Right atrium auricular region (tissue), 2 donors: ENCODE measurements at regions not wholly inside any gene's neighbourhood (a gene's known extent, or its start where the extent isn't known, plus 50 kb on each side); places are given as distances from the start of the nearest gene placed in this dataset.

Experiments
- DNase-seq: peaks from one replicate; pipeline ENCODE4 v3.0.0-alpha.2; 2019; ENCODE audit warnings: low spot score
- H3K27ac ChIP-seq, 2 donors: fragments of 200-600 bp; sonication (generic); 1 replicate in 1 of 2; 2 replicates in 1 of 2; pipeline ENCODE4 v1.5.1; 2016 to 2019
- H3K27me3 ChIP-seq, 2 donors: fragments of 200-600 bp; sonication (generic); one replicate each; pipeline versions ENCODE4 v1.5.1 to v1.6.0; 2017 to 2019
- H3K36me3 ChIP-seq: fragments of 200-600 bp; sonication (generic); one replicate; pipeline ENCODE4 v1.5.1; 2016
- H3K4me1 ChIP-seq, 2 donors: fragments of 200-600 bp; sonication (generic); one replicate each; pipeline versions ENCODE4 v1.5.1 to v1.6.0; 2017 to 2019
- H3K4me3 ChIP-seq, 2 donors: fragments of 200-600 bp; sonication (generic); 1 replicate in 1 of 2; 2 replicates in 1 of 2; pipeline ENCODE4 v1.5.1; 2017 to 2019; ENCODE audit warnings: mild to moderate bottlenecking in 1 of 2, moderate library complexity in 1 of 2
- H3K9me3 ChIP-seq, 2 donors: fragments of 200-600 bp; sonication (generic); one replicate each; pipeline ENCODE4 v1.5.1; 2019
- CTCF ChIP-seq, 2 donors: fragments of 200-600 bp; sonication (generic); IDR thresholded peaks; one replicate each; pipeline ENCODE4 v1.5.1; 2019; ENCODE audit warnings: antibody characterized with exemption in 2 of 2

GRCh38 chr7:81648716-81649115 is 121.1 kb downstream of the HGF start:
- no peaks in the 10 kb centered on the region for H3K27me3 ChIP-seq
- H3K27ac ChIP-seq, result no peak overlapping the region
- DNase-seq, result no peak
- TF ChIP-seq CTCF (IDR thresholded peaks at IDR 0.05), result no peak
- no peaks in the 10 kb centered on the region for H3K36me3 ChIP-seq
- no peaks in the 10 kb centered on the region for H3K4me1 ChIP-seq
- no peak overlapping the region for H3K4me3 ChIP-seq
- peaks cover 0 to 19% of the 10 kb centered on the region in 2 donors for H3K9me3 ChIP-seq

- no peak for DNase-seq
- H3K27me3 ChIP-seq, result no peaks in the 10 kb centered on the region
- H3K4me1 ChIP-seq, result no peaks in the 10 kb centered on the region
- peaks cover 2 to 9% of the 10 kb centered on the region in 2 donors for H3K9me3 ChIP-seq
- no peaks in the 10 kb centered on the region for H3K36me3 ChIP-seq
- H3K4me3 ChIP-seq, result no peak overlapping the region
- H3K27ac ChIP-seq, result no peak overlapping the region
- no peak for TF ChIP-seq CTCF (IDR thresholded peaks at IDR 0.05)
These were observed 124.4 kb downstream of the HGF start for GRCh38 chr7:81645435-81645834.

- Histone ChIP-seq H3K4me3 (no peak overlapping the region), H3K27ac (no peak overlapping the region), H3K4me1 (no peaks in the 10 kb centered on the region), H3K36me3 (no peaks in the 10 kb centered on the region), H3K27me3 (no peaks in the 10 kb centered on the region), H3K9me3 (peaks cover 2 to 12% of the 10 kb centered on the region in 2 donors)
- TF ChIP-seq CTCF (IDR thresholded peaks at IDR 0.05), result no peak
- no peak for DNase-seq
These were observed 128.0 kb downstream of the HGF start for GRCh38 chr7:81641873-81642272.

GRCh38 chr7:81638198-81638597 is 131.6 kb downstream of the HGF start:
- no peaks in the 10 kb centered on the region for H3K36me3 ChIP-seq
- H3K27me3 ChIP-seq, result no peaks in the 10 kb centered on the region
- H3K9me3 ChIP-seq, result peaks cover 2 to 12% of the 10 kb centered on the region in 2 donors
- H3K27ac ChIP-seq, result no peak overlapping the region
- DNase-seq, result no peak
- TF ChIP-seq CTCF (IDR thresholded peaks at IDR 0.05), result no peak
- no peak overlapping the region for H3K4me3 ChIP-seq
- H3K4me1 ChIP-seq, result no peaks in the 10 kb centered on the region

- H3K36me3 ChIP-seq, result no peaks in the 10 kb centered on the region
- no peak for TF ChIP-seq CTCF (IDR thresholded peaks at IDR 0.05)
These were observed 132.3 kb downstream of the HGF start for GRCh38 chr7:81637534-81637933.

GRCh38 chr7:81632418-81632817 is 137.4 kb downstream of the HGF start:
- H3K9me3 ChIP-seq, result no peaks in the 10 kb centered on the region
- H3K27me3 ChIP-seq, result no peaks in the 10 kb centered on the region
- DNase-seq, result no peak
- no peak overlapping the region for H3K27ac ChIP-seq
- no peaks in the 10 kb centered on the region for H3K4me1 ChIP-seq
- no peaks in the 10 kb centered on the region for H3K36me3 ChIP-seq
- TF ChIP-seq CTCF (IDR thresholded peaks at IDR 0.05), result no peak
- no peak overlapping the region for H3K4me3 ChIP-seq

More at GRCh38 chr7:81637534-81637933, 132.3 kb downstream of the HGF start:
- peaks cover 2 to 12% of the 10 kb centered on the region in 2 donors for H3K9me3 ChIP-seq
- no peaks in the 10 kb centered on the region for H3K4me1 ChIP-seq
- no peaks in the 10 kb centered on the region for H3K27me3 ChIP-seq
- DNase-seq, result no peak
- H3K4me3 ChIP-seq, result no peak overlapping the region
- H3K27ac ChIP-seq, result no peak overlapping the region
